RWPE2 (cell line): ENCODE measurements at regions not wholly inside any gene's neighbourhood (a gene's known extent, or its start where the extent isn't known, plus 50 kb on each side); places are given as distances from the start of the nearest gene placed in this dataset.

Source experiments
- ATAC-seq: fragments of 200-7000 bp; cut with Tn5 transposase; 3 replicates; pipeline ENCODE4 v1.9.1; 2021; ENCODE audit warnings: low read depth
- DNase-seq: peaks from one replicate; pipeline ENCODE4 v3.0.0-alpha.2; 2020; ENCODE audit warnings: low spot score
- H3K27ac ChIP-seq: fragments of 450-650 bp; 2 replicates; pipeline ENCODE4 v1.5.1; 2017; ENCODE audit warnings: mild to moderate bottlenecking; ENCODE audit not compliant: poor library complexity, severe bottlenecking
- H3K27me3 ChIP-seq: fragments of 250-450 bp; sonication (Bioruptor Pico); 2 replicates; pipeline ENCODE4 v1.5.1; 2021; ENCODE audit warnings: mild to moderate bottlenecking, moderate library complexity; ENCODE audit not compliant: insufficient read depth, poor library complexity, severe bottlenecking
- H3K36me3 ChIP-seq: fragments of 250-450 bp; sonication (Bioruptor Pico); 2 replicates; pipeline ENCODE4 v1.5.1; 2020; ENCODE audit warnings: low read depth, mild to moderate bottlenecking, moderate library complexity
- H3K4me1 ChIP-seq: fragments of 250-450 bp; sonication (Bioruptor Pico); 2 replicates; pipeline ENCODE4 v1.5.1; 2021; ENCODE audit warnings: mild to moderate bottlenecking, moderate library complexity; ENCODE audit not compliant: insufficient read depth, poor library complexity, severe bottlenecking
- H3K4me3 ChIP-seq: fragments of 250-450 bp; sonication (Bioruptor Pico); 2 replicates; pipeline ENCODE4 v1.5.1; 2021; ENCODE audit warnings: mild to moderate bottlenecking, moderate library complexity; ENCODE audit not compliant: severe bottlenecking
- H3K9me3 ChIP-seq: fragments of 250-450 bp; sonication (Bioruptor Pico); 2 replicates; pipeline ENCODE4 v1.5.1; 2021; ENCODE audit warnings: mild to moderate bottlenecking, moderate library complexity; ENCODE audit not compliant: severe bottlenecking
- TF ChIP-seq, protein P1 (sequence below): fragments of 450-650 bp; IDR thresholded peaks from one replicate; pipeline ENCODE4 v1.5.1; 2017; ENCODE audit warnings: mild to moderate bottlenecking, moderate library complexity; ENCODE audit not compliant: poor library complexity, severe bottlenecking

DNA sequence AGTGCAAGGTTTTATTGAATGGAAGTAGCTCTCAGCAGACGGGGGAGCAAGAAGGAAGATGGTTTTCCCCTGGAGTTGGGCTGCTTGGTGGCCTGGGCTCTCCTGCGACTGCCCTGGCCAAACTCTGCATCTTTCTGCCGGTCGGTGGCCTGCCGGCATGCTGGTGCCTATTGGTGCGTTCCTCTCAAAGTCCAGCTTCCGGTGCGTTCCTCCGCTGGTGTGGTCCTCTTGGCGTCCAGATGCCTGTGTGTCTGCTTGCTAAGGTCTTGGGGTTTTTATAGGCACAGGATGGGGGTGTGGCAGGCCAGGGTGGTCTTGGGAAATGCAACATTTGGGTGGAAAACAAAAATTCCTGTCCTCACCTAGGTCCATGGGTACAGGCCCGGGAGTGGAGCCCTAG is 567.4 kb upstream of the CNTN5 start:
- no peaks in the 10 kb centered on the region for H3K9me3 ChIP-seq
- no peak overlapping the region for H3K4me3 ChIP-seq
- DNase-seq = no peak
- no peaks in the 10 kb centered on the region for H3K36me3 ChIP-seq
- no peak for ATAC-seq
- TF ChIP-seq, protein P1, sequence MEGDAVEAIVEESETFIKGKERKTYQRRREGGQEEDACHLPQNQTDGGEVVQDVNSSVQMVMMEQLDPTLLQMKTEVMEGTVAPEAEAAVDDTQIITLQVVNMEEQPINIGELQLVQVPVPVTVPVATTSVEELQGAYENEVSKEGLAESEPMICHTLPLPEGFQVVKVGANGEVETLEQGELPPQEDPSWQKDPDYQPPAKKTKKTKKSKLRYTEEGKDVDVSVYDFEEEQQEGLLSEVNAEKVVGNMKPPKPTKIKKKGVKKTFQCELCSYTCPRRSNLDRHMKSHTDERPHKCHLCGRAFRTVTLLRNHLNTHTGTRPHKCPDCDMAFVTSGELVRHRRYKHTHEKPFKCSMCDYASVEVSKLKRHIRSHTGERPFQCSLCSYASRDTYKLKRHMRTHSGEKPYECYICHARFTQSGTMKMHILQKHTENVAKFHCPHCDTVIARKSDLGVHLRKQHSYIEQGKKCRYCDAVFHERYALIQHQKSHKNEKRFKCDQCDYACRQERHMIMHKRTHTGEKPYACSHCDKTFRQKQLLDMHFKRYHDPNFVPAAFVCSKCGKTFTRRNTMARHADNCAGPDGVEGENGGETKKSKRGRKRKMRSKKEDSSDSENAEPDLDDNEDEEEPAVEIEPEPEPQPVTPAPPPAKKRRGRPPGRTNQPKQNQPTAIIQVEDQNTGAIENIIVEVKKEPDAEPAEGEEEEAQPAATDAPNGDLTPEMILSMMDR = no peak
- H3K27me3 ChIP-seq = no peaks in the 10 kb centered on the region
- no peak overlapping the region for H3K27ac ChIP-seq
- no peaks in the 10 kb centered on the region for H3K4me1 ChIP-seq

DNA sequence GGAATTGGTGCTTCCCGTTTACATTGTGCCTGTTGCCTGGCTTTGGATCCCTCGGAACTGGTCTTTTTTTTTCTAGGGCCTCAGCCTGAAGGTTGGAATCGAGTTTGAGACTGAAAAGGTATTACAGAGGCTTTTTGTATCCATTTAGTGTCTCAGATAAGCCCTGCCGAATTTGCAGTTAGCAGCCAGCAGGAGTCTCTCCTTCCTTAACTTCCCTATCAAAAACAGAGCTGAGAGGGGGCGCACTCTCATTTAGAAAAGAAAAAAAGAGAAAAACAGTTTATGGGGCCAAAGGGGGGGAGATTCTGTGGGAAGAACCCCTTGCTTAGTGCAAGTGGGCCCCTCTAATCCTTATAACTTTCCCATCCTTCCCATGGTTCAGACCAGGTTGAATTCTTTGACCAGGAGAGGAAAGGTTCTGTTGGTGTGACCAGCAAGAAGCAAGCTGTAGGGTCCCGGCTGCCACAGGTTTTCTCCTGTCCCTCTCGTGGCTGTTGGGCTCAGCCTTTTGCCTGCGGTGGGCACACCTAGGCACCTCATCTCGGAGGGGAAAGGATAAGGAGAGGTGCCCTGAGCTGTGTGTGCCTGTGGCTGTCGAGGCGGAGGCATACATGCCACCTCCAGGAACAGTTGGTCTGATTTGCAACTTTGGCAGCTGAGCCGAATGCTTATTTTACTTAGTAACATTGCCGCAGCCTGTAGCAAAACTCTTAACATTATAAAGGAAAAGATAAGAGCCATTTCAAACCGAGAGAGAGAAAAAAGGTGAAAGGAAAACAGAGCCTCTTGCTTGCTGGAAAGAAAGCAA is 565.0 kb upstream of the CNTN5 start:
- Histone ChIP-seq H3K9me3 (no peaks in the 10 kb centered on the region), H3K36me3 (no peaks in the 10 kb centered on the region), H3K4me3 (no peak overlapping the region), H3K27me3 (peaks cover 3% of the 10 kb centered on the region), H3K4me1 (no peaks in the 10 kb centered on the region), H3K27ac (no peak overlapping the region)
- no peak for ATAC-seq
- DNase-seq = no peak
- TF ChIP-seq, protein P1 = no peak

DNA sequence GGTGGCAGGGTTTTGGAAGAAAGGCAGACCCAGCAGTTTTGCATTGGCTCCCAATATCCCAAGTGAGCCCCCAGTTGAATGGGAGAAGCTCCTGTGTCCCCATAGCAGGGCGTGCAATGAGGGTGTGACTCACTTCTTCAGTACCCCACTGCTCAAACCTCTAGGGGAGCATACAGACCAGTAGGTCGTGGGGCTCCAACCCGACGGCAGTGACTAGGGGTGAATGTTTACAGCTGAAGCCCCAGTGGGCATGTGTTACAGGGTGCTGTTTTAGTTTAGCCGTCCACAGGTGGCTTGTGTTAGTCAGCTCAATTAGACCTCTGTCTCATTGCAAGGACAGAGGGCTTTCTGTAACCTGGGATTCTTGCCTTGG is 564.5 kb upstream of the CNTN5 start:
- Histone ChIP-seq H3K27ac (no peak overlapping the region), H3K4me3 (no peak overlapping the region), H3K9me3 (no peaks in the 10 kb centered on the region), H3K4me1 (no peaks in the 10 kb centered on the region), H3K36me3 (no peaks in the 10 kb centered on the region), H3K27me3 (peaks cover 4% of the 10 kb centered on the region)
- DNase-seq = no peak
- ATAC-seq = no peak
- TF ChIP-seq, protein P1 = no peak

DNA sequence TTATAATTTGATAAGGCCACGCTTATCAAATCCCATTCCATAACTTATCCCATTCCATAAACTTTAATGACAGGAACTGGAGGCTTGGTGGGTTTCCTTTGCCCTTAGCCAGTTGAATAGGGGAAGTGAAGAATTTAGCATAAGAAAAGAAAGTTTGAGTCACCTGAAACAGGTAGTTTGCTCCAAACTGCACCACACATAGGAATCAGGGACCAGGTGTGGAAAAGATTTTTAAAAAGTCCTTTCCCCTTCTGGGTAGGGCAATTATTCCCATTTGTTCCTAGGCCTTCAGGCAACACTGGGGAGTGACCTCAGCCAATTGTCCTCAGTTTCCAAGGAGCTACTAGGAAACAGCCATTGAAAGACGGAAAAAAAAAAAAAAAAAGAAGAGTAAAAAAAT is 525.7 kb upstream of the CNTN5 start:
- ATAC-seq = no peak
- no peaks in the 10 kb centered on the region for H3K9me3 ChIP-seq
- H3K27ac ChIP-seq = no peak overlapping the region
- no peaks in the 10 kb centered on the region for H3K36me3 ChIP-seq
- H3K27me3 ChIP-seq = no peaks in the 10 kb centered on the region
- no peaks in the 10 kb centered on the region for H3K4me1 ChIP-seq
- DNase-seq = no peak
- H3K4me3 ChIP-seq = no peak overlapping the region
- TF ChIP-seq, protein P1 = no peak

DNA sequence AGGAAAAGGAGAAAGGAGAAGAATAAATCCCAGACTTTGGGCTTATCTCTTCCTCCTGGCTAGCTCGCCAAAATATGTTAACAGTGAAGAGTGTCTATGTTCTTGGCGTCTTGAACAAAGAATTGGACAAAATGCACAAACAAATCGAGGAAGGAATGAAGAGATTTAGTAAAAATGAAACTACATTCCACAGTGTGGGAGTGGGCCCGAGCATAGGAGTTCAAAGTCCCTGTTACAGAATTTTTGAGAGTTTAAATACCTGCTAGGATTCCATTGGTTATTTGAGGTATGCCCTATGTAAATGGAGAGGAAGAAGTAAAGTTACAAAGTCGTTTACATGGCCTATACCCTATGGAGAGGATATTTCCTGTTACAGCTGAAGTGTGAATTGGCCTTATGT is 525.1 kb upstream of the CNTN5 start:
- DNase-seq (no peak), ATAC-seq (no peak)
- Histone ChIP-seq H3K9me3 (no peaks in the 10 kb centered on the region), H3K27me3 (no peaks in the 10 kb centered on the region), H3K4me1 (no peaks in the 10 kb centered on the region), H3K4me3 (no peak overlapping the region), H3K36me3 (no peaks in the 10 kb centered on the region), H3K27ac (no peak overlapping the region)
- TF ChIP-seq, protein P1 = no peak
